ENCODE measurements at regions not wholly inside any gene's neighbourhood (a gene's known extent, or its start where the extent isn't known, plus 50 kb on each side); places are given as distances from the start of the nearest gene placed in this dataset.
"Not testable (repeated sequence)": the region's sequence is repeated elsewhere in the genome, so short reads cannot be mapped to it uniquely, and the experiment has no call there.

- no peak for TF ChIP-seq CTCF (IDR thresholded peaks at IDR 0.05)
- intact Hi-C loops (cut with DNase I), result no loop called here
- no peak for DNase-seq
- Histone ChIP-seq H3K4me1 (no peaks in the 10 kb centered on the region), H3K4me3 (no peak overlapping the region), H3K36me3 (no peaks in the 10 kb centered on the region), H3K9me3 (no peaks in the 10 kb centered on the region), H3K9ac (ENCODE audit: low read depth in 2 of 2, low read length in 2 of 2) (no peak overlapping the region), H3K27ac (no peak overlapping the region), H3K27me3 (no peaks in the 10 kb centered on the region)
Measured at GRCh38 chr14:25699981-25700380, 650.0 kb upstream of the STXBP6 start.

- Histone ChIP-seq H3K36me3 (no peaks in the 10 kb centered on the region), H3K9me3 (no peaks in the 10 kb centered on the region), H3K4me3 (no peak overlapping the region), H3K4me1 (no peaks in the 10 kb centered on the region), H3K27ac (no peak overlapping the region), H3K27me3 (no peaks in the 10 kb centered on the region), H3K9ac (ENCODE audit: low read depth in 2 of 2, low read length in 2 of 2) (no peak overlapping the region)
- intact Hi-C loops (cut with DNase I), result no loop called here
- no peak for TF ChIP-seq CTCF (IDR thresholded peaks at IDR 0.05)
- no peak for DNase-seq
Measured at GRCh38 chr14:25698111-25698510, 648.2 kb upstream of the STXBP6 start.

GRCh38 chr14:25696176-25696575 is 646.2 kb upstream of the STXBP6 start:
- intact Hi-C loops (cut with DNase I), result no loop called here
- no peaks in the 10 kb centered on the region for H3K4me1 ChIP-seq
- no peak overlapping the region for H3K27ac ChIP-seq
- TF ChIP-seq CTCF (IDR thresholded peaks at IDR 0.05), result no peak
- H3K36me3 ChIP-seq, result no peaks in the 10 kb centered on the region
- DNase-seq, result no peak
- H3K9ac ChIP-seq (ENCODE audit: low read depth in 2 of 2, low read length in 2 of 2), result no peak overlapping the region
- H3K9me3 ChIP-seq, result no peaks in the 10 kb centered on the region
- no peaks in the 10 kb centered on the region for H3K27me3 ChIP-seq
- H3K4me3 ChIP-seq, result no peak overlapping the region

- DNase-seq, result no peak
- H3K9ac ChIP-seq (ENCODE audit: low read depth in 2 of 2, low read length in 2 of 2), result no peak overlapping the region
- TF ChIP-seq CTCF (IDR thresholded peaks at IDR 0.05), result no peak
- no peak overlapping the region for H3K4me3 ChIP-seq
- H3K36me3 ChIP-seq, result no peaks in the 10 kb centered on the region
- H3K9me3 ChIP-seq, result no peaks in the 10 kb centered on the region
- intact Hi-C loops (cut with DNase I), result no loop called here
- H3K27ac ChIP-seq, result no peak overlapping the region
- H3K4me1 ChIP-seq, result no peaks in the 10 kb centered on the region
- H3K27me3 ChIP-seq, result no peaks in the 10 kb centered on the region
Measured at GRCh38 chr14:25685004-25685403, 635.1 kb upstream of the STXBP6 start.

- intact Hi-C loops (cut with DNase I), result no loop called here
- Histone ChIP-seq H3K27ac (no peak overlapping the region), H3K27me3 (no peaks in the 10 kb centered on the region), H3K4me3 (no peak overlapping the region), H3K4me1 (no peaks in the 10 kb centered on the region), H3K9ac (ENCODE audit: low read depth in 2 of 2, low read length in 2 of 2) (no peak overlapping the region), H3K36me3 (no peaks in the 10 kb centered on the region), H3K9me3 (no peaks in the 10 kb centered on the region)
- TF ChIP-seq CTCF (IDR thresholded peaks at IDR 0.05), result no peak
- no peak for DNase-seq
Measured at GRCh38 chr14:25680934-25681333, 631.0 kb upstream of the STXBP6 start.

GRCh38 chr14:25680511-25680910 is 630.6 kb upstream of the STXBP6 start:
- H3K4me3 ChIP-seq; H3K9ac ChIP-seq (ENCODE audit: low read depth in 2 of 2, low read length in 2 of 2); DNase-seq; intact Hi-C loops (cut with DNase I); H3K9me3 ChIP-seq; H3K36me3 ChIP-seq; H3K27me3 ChIP-seq; H3K4me1 ChIP-seq; H3K27ac ChIP-seq: not testable (repeated sequence)

Data from colonic mucosa (tissue), 4 donors.